ENCODE measurements at regions not wholly inside any gene's neighbourhood (a gene's known extent, or its start where the extent isn't known, plus 50 kb on each side); places are given as distances from the start of the nearest gene placed in this dataset.
"Not testable (repeated sequence)": the region's sequence is repeated elsewhere in the genome, so short reads cannot be mapped to it uniquely, and the experiment has no call there.

- TF ChIP-seq CTCF (IDR thresholded peaks at IDR 0.05); RCOR1 (IDR thresholded peaks at IDR 0.05; ENCODE audit: low read length); REST (IDR thresholded peaks at IDR 0.05; ENCODE audit: low read depth, low read length): not testable (repeated sequence)
Observed at GRCh38 chr15:44898890-44899651, 57.4 kb upstream of the TERB2 start.
